Peyer's patch (tissue), 4 donors: ENCODE measurements at regions not wholly inside any gene's neighbourhood (a gene's known extent, or its start where the extent isn't known, plus 50 kb on each side); places are given as distances from the start of the nearest gene placed in this dataset.

Experiments used
- CTCF ChIP-seq, 6 experiments: fragments of 450-650 bp in 4 of 6; fragments of 200-600 bp in 2 of 6; sonication (generic) in 1 of 6; IDR thresholded peaks; one replicate each; pipeline ENCODE4 v1.5.1; 2017 to 2019; ENCODE audit warnings: antibody characterized with exemption in 6 of 6, mild to moderate bottlenecking in 3 of 6, moderate library complexity in 1 of 6
- POLR2A ChIP-seq, 2 donors: fragments of 450-650 bp; IDR thresholded peaks; one replicate each; pipeline ENCODE4 v1.5.1; 2017; ENCODE audit warnings: antibody characterized with exemption in 2 of 2, mild to moderate bottlenecking in 2 of 2, moderate library complexity in 2 of 2

- TF ChIP-seq CTCF (IDR thresholded peaks at IDR 0.05): no peak
- no peak for TF ChIP-seq POLR2A (IDR thresholded peaks at IDR 0.05)
Observed at GRCh38 chr6:156638581-156638980, 138.6 kb upstream of the ARID1B start.
